ENCODE measurements at regions not wholly inside any gene's neighbourhood (a gene's known extent, or its start where the extent isn't known, plus 50 kb on each side); places are given as distances from the start of the nearest gene placed in this dataset.

GRCh38 chr3:34239875-34240274 lies 441.4 kb downstream of the PDCD6IP start:
- no peak overlapping the region for H3K4me3 ChIP-seq (ENCODE audit: low read depth, low read length)
- H3K36me3 ChIP-seq (replicated peaks), result no peaks in the 10 kb centered on the region
- DNase-seq, result no peak
- H3K27ac ChIP-seq, result no peak overlapping the region
- no peaks in the 10 kb centered on the region for H3K27me3 ChIP-seq (replicated peaks)
- no peak for TF ChIP-seq CTCF (IDR thresholded peaks at IDR 0.05; ENCODE audit: low read depth, low read length, missing control alignments)
- in situ Hi-C loops (cut with HindIII; ENCODE audit: low pct_ligation_motif_present, low sequenced_read_pairs), result no loop called here

- no peaks in the 10 kb centered on the region for H3K36me3 ChIP-seq (replicated peaks)
- in situ Hi-C loops (cut with HindIII; ENCODE audit: low pct_ligation_motif_present, low sequenced_read_pairs), result no loop called here
- TF ChIP-seq CTCF (IDR thresholded peaks at IDR 0.05; ENCODE audit: low read depth, low read length, missing control alignments), result no peak
- no peak overlapping the region for H3K27ac ChIP-seq
- no peaks in the 10 kb centered on the region for H3K27me3 ChIP-seq (replicated peaks)
- DNase-seq, result no peak
- no peak overlapping the region for H3K4me3 ChIP-seq (ENCODE audit: low read depth, low read length)
Observed at GRCh38 chr3:34247401-34247800, 449.0 kb downstream of the PDCD6IP start.

- no peak overlapping the region for H3K27ac ChIP-seq
- H3K27me3 ChIP-seq (replicated peaks), result no peaks in the 10 kb centered on the region
- in situ Hi-C loops (cut with HindIII; ENCODE audit: low pct_ligation_motif_present, low sequenced_read_pairs), result no loop called here
- H3K36me3 ChIP-seq (replicated peaks), result no peaks in the 10 kb centered on the region
- no peak for DNase-seq
- no peak overlapping the region for H3K4me3 ChIP-seq (ENCODE audit: low read depth, low read length)
- TF ChIP-seq CTCF (IDR thresholded peaks at IDR 0.05; ENCODE audit: low read depth, low read length, missing control alignments), result no peak
Observed at GRCh38 chr3:34248352-34248751, 449.9 kb downstream of the PDCD6IP start.

GRCh38 chr3:34254285-34254684 lies 455.9 kb downstream of the PDCD6IP start:
- DNase-seq, result no peak
- H3K27ac ChIP-seq, result no peak overlapping the region
- H3K27me3 ChIP-seq (replicated peaks), result no peaks in the 10 kb centered on the region
- TF ChIP-seq CTCF (IDR thresholded peaks at IDR 0.05; ENCODE audit: low read depth, low read length, missing control alignments), result no peak
- H3K36me3 ChIP-seq (replicated peaks), result no peaks in the 10 kb centered on the region
- in situ Hi-C loops (cut with HindIII; ENCODE audit: low pct_ligation_motif_present, low sequenced_read_pairs), result no loop called here
- H3K4me3 ChIP-seq (ENCODE audit: low read depth, low read length), result no peak overlapping the region

GRCh38 chr3:34256021-34256420 lies 457.6 kb downstream of the PDCD6IP start:
- in situ Hi-C loops (cut with HindIII; ENCODE audit: low pct_ligation_motif_present, low sequenced_read_pairs), result no loop called here
- no peak for TF ChIP-seq CTCF (IDR thresholded peaks at IDR 0.05; ENCODE audit: low read depth, low read length, missing control alignments)

GRCh38 chr3:34256791-34257190 lies 458.4 kb downstream of the PDCD6IP start:
- DNase-seq, result no peak
- TF ChIP-seq CTCF (IDR thresholded peaks at IDR 0.05; ENCODE audit: low read depth, low read length, missing control alignments), result no peak
- H3K36me3 ChIP-seq (replicated peaks), result no peaks in the 10 kb centered on the region
- H3K27ac ChIP-seq, result no peak overlapping the region
- H3K27me3 ChIP-seq (replicated peaks), result no peaks in the 10 kb centered on the region
- H3K4me3 ChIP-seq (ENCODE audit: low read depth, low read length), result no peak overlapping the region
- in situ Hi-C loops (cut with HindIII; ENCODE audit: low pct_ligation_motif_present, low sequenced_read_pairs), result no loop called here

More at GRCh38 chr3:34256021-34256420, 457.6 kb downstream of the PDCD6IP start:
- Histone ChIP-seq H3K27me3 (replicated peaks) (no peaks in the 10 kb centered on the region), H3K36me3 (replicated peaks) (no peaks in the 10 kb centered on the region), H3K4me3 (ENCODE audit: low read depth, low read length) (no peak overlapping the region), H3K27ac (no peak overlapping the region)
- no peak for DNase-seq

Data from brain microvascular endothelial cell (primary cell).